COLO829 (cell line): ENCODE measurements at regions not wholly inside any gene's neighbourhood (a gene's known extent, or its start where the extent isn't known, plus 50 kb on each side); places are given as distances from the start of the nearest gene placed in this dataset.

Source experiments
- DNase-seq: peaks from one replicate; pipeline ENCODE4 v3.0.0; 2012; ENCODE audit warnings: low spot score

- DNase-seq = no peak
Observed at GRCh38 chr6:166751051-166751595, 124.1 kb upstream of the RPS6KA2 start.

GRCh38 chr6:166750108-166750793 is 123.2 kb upstream of the RPS6KA2 start:
- no peak for DNase-seq

DNA sequence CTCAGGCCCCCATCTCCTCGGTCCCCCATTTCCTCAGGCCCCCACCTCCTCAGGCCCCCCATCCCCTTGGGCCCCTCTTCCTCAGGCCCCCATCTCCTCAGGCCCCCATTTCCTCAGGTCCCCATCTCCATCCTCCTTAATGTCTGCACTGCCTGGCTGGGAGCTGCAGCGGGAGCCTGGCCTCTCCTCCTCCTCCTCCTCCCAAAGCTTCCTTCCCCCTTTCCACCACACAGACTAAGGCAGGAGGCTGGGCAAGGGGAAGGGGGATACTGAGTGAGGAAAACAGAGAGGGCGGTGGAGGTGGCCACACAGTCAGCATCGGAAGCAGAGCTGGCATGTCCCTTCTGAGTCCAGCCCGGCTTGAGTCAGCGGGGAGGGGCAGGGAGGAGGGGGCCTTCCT is 122.6 kb upstream of the RPS6KA2 start:
- DNase-seq = no peak

DNA sequence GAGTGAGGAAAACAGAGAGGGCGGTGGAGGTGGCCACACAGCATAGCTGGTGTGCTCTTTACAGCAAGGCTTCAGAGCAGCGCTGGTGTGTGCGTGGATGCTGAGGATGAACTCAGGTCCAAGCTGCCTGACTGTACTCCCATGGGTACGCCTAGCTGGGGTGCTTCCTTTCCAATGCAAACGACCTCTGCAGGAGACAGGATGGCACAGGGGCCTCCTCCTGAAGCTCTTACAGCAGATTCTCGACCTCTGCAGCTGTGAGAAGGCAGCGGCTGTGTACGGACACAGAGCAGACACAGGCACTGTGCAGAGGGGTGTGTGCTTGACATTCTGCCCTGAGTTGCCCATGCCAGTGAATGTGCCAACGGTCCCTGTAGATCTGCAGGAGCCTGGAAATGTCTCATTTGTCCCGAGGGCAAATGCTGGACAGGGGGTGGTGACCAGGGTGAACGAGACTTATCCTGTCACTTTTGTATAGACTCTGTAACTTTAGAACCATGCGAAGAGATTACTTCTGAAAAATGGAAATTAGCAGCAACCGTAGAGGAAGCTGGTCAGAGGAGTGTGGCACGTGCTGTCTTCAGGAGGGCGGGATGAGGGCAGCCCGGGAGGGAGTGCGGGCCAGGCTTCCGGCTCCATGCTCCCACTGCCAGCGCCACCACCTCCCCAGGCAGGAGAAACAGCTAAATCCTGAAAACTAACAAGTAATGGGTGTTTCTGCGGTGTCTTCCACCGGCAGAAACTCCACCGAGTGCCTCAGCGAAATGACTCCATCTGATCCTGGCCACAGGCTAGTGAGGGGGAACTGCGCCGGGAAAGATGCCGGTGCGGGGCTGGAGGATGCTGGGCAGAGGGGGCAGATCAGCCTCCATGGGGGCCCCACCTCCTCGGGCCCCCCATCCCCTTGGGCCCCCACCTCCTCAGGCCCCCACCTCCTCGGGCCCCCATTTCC is 120.9 kb upstream of the RPS6KA2 start:
- DNase-seq = no peak

DNA sequence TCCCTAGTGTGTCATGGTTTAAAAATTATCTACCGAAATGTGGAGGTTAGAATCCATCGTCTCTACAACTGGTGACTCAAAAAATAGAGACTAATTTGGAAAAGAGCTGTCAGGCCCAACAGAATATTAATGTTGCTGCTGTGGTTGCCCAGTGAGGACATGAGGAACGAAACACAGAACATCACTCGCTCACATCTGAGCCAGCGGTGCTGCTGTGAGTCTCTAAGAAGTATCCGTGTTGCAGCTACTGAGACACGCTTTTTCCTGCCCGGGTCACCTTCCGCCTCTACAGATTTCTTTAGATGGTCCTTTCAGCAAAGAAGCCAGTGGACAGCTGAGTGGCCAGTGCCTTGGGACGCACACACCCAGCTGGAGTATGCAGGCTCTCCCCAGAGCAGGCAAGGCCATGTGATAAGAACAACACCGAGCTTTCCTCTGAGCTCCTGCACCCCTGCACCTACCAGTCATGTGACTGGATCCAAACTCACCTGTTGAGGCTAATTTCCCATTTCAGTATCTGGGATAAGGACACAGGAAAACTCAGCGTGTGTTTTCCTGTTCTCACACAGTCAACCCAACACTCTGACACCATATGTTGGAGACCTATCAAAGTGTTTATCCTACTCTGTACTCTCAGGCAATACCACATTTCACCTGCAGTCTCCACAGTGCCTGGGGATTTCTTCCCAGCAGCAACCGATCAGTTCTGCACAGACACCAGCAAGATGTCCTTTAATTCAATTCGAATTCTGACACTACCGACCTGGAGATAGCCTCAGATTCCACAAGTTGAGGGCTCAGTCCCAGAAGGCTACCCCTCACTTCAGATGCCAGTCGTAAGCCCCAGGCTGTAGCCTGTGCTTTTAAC is 119.0 kb upstream of the RPS6KA2 start:
- no peak for DNase-seq

DNA sequence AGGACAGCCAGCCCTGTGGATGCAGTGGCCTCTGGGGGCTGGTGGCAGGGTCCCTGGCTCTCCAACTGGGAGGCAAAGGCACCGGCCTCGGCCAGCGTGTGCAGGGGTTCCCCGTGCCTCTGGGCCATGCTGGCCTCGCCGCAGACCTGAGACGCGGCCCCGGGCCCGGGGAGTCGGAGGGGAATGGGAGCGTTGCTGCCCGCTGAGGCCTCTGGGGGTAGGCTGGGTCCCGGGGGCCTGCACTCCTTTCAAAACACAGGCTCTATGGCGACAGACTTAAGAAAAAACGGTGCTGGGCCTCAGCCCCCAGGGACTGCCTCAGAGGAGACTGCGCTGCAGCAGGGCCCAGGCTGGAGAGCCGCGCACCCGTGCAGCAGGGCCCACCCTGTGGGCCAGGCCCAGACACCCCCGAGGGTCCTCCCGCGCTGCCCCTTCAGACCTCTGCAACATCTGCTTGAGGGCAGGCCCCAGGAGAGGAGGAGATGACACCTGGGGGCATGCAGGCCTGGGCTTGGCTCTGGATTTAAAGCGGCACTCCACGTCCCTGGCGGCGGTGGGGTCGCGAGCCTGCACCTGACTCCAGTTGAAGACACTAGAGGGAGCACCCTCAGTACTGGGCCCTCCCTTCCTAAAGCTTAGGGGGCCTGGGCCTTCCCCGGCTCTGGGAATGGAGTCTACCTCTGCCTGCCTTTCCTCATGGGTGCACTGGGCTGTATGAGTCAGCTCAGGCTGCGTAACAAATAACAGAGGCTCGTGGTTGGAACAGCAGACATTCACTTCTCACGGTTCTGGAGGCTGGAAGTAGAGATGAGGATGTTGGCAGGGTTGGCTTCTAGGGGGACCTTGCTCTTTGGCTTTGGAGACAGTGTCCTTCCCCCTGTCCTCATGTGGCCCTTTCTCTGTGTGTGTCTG is 117.4 kb upstream of the RPS6KA2 start:
- DNase-seq = no peak

- DNase-seq = no peak
Observed at GRCh38 chr6:166743406-166744222, 116.6 kb upstream of the RPS6KA2 start.

DNA sequence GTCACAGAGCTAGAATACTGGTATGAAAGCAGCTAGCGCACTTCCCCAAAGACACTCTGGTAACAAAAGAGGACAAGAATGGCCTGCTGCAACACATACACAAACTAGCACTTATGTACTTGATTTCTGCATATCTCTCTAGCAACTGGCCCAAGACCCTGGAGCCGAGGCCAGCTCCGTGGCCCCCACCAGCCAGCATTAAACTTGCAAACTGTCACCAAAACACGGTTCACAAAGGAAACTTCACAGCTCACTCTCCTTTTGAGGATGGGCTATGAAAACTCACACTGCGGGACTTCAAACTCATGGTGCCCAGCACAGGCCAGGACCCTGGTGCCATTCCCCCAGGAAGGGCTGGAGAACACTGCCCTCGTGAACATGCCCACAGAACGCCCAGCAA is 115.9 kb upstream of the RPS6KA2 start:
- no peak for DNase-seq

DNA sequence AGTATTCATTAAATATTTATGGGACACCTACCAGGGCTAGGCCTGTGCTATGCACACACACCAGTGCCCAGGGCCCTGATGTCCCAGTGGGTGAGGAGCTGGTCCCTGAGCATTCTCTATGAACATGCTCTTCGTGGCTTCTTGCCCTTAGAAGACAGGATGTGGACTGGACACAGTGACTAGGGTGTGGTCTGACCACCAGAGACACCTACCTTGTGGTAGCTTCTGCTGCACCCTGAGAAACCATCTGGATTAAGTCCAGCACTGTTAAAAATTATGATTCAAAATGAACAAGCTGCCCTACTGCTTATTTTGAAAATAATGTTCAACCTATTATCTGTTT is 112.9 kb upstream of the RPS6KA2 start:
- DNase-seq = no peak

GRCh38 chr6:166739117-166739975 is 112.3 kb upstream of the RPS6KA2 start:
- no peak for DNase-seq

DNA sequence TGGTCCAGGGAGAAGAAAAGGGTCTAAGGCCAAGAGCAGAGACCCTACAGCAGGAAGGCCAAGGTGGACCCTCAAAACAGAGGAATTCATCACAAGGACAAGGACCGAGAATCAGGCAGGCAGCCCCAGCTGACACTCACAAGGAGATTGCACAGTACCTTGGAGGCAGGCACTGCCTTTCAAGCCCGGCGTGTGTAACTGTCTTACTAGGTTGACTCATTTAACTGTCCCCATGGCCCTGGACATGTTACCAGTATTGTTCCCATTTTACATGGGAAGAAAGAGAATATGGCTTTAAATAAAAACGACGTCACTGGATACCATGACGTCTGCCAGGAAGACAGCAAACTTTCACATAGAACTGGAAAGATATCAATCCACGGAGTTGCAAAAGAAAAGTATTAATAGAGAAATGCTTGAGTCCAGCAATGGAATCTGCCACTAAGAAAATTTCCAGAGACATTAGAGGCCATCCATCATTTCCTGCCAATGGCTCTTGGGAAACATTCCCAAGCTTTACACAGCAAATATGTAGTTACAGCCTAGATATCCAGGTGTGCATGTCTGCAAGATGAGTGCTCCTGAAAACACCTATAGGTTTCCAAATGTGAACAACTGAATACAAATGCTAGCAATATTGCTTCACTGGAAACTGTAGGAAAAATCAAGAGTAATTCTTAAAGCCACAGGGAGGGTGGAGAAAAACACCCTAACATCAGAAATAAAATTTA is 111.5 kb upstream of the RPS6KA2 start:
- DNase-seq = no peak

DNA sequence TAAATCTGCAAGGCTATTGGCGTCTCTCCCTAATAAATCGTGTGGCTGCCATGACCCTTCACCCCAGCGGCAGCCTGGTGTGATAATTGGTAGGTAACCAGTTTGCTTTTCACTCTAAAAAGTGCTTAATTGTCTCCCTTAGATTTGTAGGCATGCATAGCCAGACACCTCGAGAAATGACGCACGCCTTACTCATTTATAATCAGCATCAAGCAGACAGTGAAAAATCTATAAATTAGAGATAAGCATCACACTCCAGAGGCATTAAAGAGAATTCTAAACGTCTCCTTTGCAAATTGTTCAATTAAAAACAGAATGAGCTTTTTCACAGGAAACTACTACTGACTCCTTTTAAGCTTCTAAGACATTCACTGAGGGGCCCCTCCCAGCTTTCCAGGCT is 110.2 kb upstream of the RPS6KA2 start:
- no peak for DNase-seq

DNA sequence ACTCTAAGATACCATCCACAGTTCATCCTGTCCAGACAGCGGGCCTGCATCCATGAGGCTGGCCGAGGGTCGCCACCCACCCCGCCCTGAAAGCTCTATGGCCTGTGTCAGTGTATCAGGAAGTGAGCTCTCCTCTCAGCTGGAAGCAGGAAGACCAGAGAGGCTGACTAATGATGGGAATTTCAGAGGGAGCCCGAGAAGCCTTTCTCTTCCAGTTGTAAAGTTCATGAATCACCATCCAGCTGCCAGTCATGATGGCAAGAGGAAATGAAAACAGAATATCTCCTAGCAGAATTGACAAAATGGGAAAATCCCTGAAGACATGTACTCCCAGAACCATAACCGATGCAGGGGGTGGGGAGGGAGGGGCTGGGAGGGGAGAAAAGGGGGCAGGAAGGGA is 109.6 kb upstream of the RPS6KA2 start:
- DNase-seq = no peak

DNA sequence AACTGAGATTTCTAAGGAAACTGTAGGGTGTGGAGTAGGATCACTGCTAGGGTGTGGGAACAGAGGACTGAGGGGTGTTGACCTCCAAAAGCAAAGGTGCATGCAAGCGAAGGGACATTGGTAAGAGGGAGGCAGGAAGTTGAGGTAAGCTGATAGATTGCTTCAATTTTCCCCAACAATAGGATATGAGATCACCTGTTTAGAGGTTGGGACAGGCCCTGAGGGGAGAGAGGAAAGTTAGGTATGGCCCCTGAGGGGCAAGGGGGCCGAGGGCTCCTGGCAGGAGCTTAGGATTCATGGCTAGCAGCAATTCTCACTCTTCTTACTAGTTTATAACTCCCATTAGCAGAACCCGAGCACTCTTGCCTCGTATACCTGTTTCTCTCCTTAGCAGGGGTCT is 106.8 kb upstream of the RPS6KA2 start:
- DNase-seq = no peak

GRCh38 chr6:166729658-166730057 is 102.6 kb upstream of the RPS6KA2 start:
- DNase-seq = no peak

DNA sequence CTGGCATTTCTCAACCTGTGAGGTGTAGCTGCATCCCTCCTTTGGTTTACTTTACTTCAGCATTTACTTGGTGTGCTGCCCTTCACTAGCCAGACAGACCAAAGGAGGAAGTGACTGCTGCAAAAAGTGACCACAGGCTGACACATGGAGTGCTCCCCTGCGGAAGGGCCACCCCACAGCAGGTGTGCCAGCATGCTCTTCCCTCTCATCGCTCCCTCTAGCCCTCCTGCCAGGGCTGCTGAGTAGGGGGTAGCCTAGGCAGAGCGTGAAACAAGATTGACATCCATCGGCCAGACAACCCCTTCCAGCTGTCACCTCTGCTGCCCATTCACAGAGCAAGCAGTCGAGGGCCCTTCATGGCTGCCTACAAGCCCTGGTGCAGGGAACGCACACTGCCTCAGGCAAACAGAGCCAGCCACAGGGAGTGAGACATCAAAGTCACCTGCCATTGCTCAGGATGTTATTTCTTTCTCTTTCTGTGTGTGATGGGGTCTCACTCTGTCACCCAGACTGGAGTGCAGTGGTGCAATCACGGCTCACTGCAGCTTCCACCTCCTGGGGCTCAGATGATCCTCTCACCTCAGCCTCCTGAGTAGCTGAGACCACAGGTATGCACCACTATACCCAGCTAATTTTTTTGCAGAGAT is 102.0 kb upstream of the RPS6KA2 start:
- no peak for DNase-seq

- DNase-seq = no peak
Observed at GRCh38 chr6:166726201-166726600, 99.2 kb upstream of the RPS6KA2 start.

DNA sequence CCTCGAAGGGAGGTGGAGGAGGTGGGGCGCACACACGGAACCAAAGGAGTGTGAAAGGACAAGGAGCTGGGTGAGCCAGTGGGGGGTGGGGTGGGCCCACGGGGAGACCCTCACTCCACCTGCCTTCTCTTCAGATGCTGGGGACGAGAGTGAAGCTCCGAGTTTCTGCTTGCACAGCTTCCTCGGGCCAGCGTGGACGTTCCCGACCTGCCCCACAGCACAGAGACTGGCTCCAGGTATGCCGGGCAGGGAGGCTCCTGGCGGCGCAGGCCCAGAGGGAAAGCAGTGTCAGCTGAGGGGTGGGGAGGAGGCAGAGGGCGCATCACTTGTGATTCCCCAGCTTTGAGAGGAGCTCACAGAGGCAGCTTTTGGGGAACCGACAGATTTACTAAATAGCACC is 98.5 kb upstream of the RPS6KA2 start:
- DNase-seq = no peak
